ENCODE measurements at regions not wholly inside any gene's neighbourhood (a gene's known extent, or its start where the extent isn't known, plus 50 kb on each side); places are given as distances from the start of the nearest gene placed in this dataset.

DNA sequence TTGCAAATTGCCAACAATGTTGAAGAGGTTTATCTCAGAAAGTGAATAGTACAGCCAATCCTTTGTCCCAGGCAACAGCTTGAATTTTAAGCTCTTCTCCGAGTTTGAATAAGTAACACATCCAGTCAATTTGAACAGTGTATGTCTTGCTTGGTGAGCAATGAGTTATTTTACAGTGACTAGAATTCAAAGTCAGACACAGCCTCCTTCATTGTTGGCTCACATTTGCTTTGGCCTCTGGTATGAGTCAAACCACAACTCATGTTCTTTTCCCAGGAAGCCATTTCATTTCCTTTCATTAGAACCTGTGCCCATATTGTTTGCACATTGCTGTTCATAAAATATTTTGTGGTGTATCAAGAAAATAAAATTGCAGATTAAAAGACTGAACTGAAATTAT is 622.0 kb upstream of the DAB2 start:
- TF ChIP-seq, protein P1, sequence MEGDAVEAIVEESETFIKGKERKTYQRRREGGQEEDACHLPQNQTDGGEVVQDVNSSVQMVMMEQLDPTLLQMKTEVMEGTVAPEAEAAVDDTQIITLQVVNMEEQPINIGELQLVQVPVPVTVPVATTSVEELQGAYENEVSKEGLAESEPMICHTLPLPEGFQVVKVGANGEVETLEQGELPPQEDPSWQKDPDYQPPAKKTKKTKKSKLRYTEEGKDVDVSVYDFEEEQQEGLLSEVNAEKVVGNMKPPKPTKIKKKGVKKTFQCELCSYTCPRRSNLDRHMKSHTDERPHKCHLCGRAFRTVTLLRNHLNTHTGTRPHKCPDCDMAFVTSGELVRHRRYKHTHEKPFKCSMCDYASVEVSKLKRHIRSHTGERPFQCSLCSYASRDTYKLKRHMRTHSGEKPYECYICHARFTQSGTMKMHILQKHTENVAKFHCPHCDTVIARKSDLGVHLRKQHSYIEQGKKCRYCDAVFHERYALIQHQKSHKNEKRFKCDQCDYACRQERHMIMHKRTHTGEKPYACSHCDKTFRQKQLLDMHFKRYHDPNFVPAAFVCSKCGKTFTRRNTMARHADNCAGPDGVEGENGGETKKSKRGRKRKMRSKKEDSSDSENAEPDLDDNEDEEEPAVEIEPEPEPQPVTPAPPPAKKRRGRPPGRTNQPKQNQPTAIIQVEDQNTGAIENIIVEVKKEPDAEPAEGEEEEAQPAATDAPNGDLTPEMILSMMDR (conservative IDR thresholded peaks at IDR 0.05; ENCODE audit: low read depth, low read length): no peak
- TF ChIP-seq EZH2 (IDR thresholded peaks at IDR 0.05; ENCODE audit: low read length, unreplicated experiment): no peak
